Activated CD4-positive, alpha-beta T cell treated with anti-CD3 and anti-CD28 coated beads, Interleukin-2, Interleukin-6, amounts not matched to agents 100 ng/mL and 50 ng/mL, durations not matched to agents 16 hours and 8 hours (primary cell): ENCODE measurements at regions not wholly inside any gene's neighbourhood (a gene's known extent, or its start where the extent isn't known, plus 50 kb on each side); places are given as distances from the start of the nearest gene placed in this dataset.
"Not testable (repeated sequence)": the region's sequence is repeated elsewhere in the genome, so short reads cannot be mapped to it uniquely, and the experiment has no call there.

Experiments used
- DNase-seq: peaks from one replicate; pipeline ENCODE4 v3.0.0-alpha.2; 2020

DNA sequence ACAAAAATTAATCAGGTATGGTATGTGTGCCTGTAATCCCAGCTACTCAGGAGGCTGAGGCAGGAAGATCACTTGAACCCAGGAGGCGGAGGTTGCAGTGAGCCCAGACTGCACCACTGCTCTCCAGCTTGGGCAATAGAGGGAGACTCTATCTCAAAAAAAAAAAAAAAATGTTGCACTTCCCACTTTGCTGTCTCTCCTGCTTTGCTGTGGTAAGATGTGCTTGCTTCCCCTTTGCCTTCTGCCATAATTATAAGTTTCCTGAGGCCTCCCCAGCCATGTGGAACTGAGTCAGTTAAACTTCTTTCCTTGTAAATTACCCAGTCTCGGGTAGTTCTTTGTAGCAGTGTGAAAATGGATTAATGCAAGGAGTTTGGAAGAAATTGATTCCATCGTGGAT lies 120.3 kb upstream of the CFAP20DC start:
- DNase-seq, result not testable (repeated sequence)

DNA sequence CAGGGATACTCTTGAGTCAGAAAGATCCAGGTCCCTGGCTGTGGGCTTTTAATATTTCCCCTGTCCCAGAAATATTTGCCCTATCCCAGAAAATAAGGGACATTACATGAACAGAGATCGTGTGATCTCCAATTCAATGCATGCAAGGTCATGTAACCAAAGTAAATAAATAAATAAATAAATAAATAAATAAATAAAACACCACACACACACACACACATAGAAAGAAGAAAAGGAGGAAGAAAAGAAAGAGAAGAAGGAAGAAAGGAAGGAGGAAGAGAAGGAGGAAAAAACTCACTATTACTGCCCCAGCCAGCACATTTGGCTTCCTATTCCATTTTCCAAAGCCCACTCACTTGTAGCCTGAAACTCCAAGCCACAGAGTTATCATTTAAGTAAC lies 117.9 kb upstream of the CFAP20DC start:
- DNase-seq, result no peak

DNA sequence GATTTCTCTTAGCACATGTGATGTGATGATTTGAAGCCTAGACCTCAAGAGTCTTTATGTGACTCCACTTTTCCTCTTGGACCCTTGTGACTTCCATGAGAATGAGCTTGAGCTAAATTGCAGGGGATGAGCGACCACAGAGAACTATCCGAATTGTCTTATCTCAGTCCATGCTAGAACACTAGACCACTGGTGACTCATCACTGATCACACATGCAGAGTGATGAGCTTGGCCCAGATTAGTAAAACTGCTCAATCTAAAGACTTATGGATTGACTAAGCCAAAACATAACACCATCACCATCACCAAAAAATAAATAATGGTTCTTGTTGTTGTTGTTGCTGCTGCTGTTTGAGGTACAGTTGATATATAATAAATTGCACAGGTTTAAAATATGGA lies 114.1 kb upstream of the CFAP20DC start:
- peak; percentile 4 for DNase-seq

DNA sequence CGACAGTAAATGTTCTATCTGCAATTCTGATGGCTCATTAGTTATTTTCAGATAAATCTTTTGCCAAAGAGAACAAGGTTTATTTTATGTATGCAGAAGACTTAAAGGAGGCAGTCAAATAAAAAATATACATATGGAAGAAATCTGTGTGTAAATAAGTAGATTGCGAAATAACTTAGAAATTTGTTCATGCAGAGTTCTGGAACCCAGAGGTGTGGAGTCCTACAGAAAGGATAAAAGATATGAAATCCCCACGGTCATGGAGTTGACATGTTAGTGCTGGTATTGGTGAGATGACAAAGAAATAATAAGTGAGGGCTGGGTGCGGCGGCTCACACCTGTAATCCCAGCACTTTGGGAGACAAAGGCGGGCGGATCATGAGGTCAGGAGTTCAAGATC lies 111.2 kb upstream of the CFAP20DC start:
- DNase-seq, result no peak

DNA sequence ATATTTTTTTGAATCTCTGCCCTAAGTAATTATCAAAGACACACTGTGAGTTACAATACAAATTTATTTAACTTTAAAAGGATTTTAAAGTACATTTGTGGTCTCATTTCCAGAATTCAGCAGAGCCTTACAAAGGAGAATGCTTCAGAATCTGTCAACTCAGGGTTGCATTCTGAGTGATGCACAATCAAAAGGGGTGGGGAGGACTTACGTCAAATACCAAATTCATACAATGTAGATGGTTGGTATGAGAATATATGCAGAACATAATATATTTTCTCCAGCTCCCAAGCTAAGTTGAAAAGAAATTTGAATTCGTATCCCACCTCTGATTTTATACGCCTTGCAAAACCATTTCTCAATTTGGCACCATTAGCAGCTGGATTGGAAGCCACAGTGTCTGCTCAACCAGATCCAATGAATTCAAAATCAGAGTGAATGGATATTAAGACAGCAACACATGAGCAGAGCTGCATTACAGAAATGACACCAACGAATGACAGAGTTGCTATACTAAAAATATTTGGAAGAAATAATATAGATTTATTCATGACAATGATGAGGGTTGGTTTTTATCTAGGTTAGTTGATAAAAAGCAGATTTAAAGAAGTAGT lies 110.4 kb upstream of the CFAP20DC start:
- DNase-seq, result no peak

DNA sequence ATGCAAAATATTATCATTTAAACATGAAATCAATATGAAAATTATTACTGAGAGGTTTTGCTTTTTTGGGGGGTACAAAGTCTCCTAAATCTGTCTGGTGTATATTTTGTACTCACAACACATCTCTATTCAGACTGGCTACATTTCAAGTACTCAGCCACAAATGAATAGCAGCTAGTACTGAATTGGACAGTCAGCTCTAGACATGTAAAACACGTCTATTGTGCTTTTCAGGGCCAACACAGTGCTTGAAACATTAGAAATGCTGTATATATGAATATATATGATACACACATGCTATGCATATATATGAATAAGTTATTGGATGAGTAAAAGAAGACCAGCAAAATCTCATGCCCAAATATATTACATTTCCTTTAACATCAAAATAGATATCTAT lies 103.8 kb upstream of the CFAP20DC start:
- no peak for DNase-seq

DNA sequence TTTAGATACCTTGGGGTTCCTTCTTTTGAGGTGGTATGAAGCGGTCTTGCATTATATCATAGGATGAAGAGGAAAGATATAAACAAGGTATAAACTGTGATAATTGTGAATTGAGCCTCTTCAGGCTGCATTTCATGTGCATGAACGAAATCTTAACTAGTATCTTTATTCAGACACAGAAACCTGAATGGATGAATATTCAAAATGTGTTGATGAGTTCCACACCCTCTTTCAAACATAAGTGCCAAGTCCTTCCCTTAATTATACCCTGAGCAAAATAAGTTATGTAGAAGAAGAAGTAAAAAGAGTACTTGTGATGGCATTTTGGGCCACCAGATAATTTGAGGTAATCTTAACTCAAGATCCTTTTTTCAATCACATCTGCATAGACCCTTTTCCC lies 103.1 kb upstream of the CFAP20DC start:
- no peak for DNase-seq

DNA sequence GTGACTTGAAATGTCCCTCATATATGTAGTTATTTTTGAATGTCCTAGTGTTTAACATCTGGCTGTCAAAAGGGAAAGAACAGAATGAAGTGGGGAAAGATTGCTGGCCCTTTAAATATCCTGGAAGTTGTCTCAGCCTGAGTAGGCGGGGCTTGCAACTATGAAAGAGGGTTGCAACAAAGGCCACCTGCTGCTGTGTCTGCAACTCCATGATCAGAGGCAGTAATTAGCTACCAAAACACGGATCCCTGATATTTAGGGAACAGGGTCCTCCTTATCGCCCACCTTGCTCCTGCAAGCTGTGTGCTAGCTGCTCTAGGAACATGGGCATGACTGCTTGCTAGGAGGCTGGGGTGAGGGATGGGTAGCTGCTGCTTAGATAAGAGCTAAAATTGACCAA lies 100.2 kb upstream of the CFAP20DC start:
- no peak for DNase-seq

DNA sequence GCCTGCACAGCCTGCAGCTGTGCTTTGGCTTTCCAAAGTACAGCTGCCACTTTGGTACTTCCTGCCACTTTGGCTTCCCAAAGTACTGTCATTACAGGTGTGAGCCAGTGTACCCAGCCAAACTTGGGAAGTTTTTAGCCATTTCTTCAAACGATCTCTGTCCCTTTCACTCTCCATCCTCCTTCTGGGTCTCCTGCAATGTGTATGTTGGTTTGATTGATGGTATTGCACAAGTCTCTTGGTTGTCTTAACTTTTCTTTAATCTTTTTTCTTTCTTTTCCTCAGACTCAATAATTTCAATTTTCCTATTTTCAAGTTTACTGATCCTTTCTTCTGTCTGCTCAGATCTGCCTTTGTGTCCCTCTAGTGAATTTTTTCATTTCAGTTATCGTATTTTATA lies 99.3 kb upstream of the CFAP20DC start:
- DNase-seq, result no peak

DNA sequence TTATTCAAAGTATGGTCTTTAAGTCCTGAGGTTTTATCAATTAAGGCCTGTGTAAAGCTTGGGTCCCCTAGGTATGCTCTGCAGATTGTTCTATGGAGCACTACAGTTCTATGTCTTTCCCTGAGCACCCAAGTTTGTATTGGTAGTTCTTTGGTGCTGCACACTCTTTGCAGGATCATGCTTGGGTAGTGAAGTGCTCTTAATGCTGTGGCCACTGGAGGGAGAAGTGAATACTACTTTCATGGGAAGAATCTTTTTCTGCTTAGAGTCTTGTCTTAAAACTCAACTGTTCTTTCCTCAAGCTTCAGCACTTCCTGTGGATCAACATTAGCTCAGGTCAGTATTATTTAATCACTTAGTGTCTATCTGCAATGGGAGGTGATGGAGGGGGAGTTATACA lies 93.6 kb upstream of the CFAP20DC start:
- DNase-seq, result no peak

DNA sequence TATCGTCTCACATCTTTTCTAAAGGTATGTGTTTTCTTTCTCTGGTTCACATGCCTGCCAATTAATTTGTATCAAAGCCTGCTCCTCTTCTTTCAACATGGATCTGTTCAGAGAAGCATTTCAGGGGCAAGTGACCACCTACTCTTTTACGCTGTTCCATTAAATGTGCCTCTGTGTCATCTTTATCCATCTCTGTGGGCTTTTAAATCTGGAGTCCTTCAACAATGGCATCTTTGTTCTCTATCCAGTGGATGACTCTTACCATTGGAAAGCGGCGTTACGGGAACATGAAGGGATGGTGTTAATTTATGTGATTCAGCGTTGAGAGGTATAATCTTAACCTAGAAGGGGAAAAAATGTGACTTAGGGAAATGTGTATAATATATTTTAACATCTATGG lies 92.7 kb upstream of the CFAP20DC start:
- no peak for DNase-seq

DNA sequence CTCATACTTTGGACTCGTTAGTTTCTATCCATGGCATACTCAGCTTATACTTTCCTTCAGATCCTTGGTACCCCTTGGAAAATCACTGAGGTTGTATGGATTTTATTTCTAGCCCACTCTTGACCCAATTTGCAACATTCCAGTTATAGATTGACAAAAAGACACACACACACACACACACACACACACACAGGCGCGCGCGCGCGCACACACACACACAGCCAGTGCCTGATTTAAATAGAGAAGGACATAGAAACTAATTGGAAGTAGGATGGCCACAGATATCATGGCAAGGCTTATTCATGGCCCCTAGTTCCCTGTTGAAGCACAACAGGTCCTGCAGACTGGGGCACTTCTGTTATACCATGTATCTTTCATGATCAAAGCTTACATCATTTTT lies 89.1 kb upstream of the CFAP20DC start:
- DNase-seq, result no peak

DNA sequence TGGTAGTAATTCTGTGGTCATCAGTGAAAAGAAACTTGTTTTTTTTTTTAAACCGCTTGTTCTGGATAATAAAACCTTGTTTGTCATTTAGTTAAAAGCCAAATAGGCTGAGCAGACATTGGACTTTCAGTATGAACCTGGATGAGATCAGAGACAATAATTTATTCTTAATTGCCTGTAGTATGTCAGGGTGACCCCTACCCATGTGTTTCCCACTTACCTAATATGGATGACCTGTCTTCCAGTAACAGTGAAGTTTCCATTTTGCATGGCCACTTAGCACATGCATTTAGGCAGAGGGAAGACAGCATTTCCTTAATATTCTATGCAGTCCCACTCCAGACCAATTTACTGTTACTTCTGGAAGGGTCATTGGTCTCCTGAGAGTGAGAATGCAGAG lies 87.6 kb upstream of the CFAP20DC start:
- no peak for DNase-seq

DNA sequence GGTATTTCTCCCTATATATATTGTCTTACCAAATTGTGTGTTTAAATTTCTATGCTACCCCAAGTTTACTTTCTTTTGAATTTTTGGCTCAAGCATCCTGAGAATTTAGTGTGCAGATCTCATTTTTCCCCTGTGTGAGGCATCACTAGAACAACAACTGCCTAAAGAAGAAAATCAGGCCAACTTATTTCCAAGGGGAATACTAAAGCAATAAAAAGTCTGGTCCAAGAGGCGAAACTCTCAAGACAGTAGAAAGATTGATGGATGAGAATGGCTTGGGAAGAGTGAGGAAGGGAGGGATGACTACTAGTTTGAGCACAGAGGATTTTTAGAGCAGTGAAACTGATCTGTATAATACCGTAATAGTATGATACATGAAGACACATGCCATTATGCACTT lies 86.3 kb upstream of the CFAP20DC start:
- no peak for DNase-seq

DNA sequence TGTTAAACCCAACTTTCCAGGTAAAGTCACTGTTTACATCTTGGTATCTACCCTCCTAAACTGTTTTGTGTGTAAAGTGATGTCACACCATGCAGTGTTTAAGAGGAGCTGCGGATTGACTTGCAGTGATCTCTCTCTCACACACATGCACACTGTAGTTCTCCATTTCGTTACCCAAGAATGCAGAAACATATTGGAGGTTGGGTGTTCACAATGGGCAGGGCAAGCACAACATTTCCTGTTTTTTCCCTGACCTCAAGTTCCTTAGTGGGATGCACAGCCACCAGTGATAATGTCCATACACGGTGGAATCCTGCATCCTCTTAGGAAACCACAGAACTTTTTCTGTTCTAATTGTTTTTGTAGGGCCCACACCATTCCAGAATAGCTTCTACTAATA lies 85.3 kb upstream of the CFAP20DC start:
- no peak for DNase-seq

DNA sequence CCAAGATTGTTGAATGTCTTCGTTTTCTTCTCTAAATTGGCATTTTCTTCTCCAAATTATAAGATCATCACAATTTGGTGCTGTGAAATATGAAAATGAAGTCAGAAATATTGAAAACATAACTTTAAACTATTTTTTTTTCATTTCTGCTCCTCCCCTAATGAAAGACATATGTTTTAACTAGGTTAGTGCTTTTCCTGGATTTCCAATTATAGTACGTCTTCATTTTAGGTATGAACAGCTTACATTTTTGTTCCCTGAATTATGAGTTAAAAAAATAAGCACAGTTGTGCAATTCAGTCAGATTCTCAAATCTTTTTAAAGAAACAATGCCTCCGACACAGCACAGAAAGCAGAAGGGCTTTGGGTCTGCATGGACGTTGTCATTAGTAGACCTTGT lies 83.5 kb upstream of the CFAP20DC start:
- no peak for DNase-seq

DNA sequence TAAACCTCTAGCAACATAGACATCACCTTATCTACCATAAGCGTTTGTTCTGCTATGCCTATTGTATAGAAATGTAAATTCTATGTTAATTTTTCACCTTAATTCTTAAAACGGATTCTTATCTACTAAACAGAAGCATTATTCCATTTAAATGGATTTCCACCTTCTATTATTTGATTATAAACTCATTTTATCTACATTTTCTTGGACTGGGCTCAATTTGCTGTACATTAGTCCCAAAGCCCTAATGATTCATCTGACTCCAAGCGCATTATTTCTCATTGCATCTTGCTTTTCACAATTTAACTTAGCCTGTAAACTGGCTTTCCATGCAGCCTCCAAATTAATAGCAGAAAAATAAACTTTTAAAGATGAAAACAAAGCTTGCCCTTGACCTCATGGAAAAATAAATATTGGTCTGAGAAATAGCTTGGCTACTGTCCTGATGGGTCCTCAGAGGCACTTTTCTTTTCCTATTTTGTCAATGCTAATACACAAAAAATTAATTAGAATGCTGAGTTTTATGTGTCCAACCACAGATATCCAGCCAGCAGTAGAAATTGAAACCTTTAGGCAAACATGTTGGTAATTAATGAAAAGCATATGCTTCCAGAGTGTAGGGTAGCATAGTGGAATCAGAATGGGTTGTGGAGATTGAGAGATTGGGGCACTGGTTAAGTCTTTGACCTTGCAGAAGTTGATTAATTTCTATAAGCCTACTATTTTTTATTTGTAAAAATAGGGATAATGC lies 81.4 kb upstream of the CFAP20DC start:
- no peak for DNase-seq

DNA sequence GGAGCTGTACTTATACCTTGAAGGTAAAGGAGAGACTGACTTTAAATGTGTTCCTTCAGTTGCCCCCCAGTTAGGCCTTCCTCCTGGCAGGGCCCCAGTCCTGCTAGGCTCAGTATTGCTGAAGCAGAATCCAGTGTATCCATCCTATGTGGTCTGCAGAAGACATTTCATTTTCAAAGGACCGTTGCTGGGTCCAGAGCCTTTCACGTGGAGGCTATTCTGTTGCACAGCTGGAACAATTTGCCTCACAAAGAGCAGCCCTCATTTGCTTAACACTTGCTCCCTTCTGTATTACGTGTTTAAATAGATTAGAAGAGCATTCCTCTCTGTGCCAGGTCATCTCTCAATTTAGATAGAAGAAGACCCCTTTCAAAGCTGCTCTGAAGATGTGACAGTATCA lies 78.9 kb upstream of the CFAP20DC start:
- DNase-seq, result no peak

DNA sequence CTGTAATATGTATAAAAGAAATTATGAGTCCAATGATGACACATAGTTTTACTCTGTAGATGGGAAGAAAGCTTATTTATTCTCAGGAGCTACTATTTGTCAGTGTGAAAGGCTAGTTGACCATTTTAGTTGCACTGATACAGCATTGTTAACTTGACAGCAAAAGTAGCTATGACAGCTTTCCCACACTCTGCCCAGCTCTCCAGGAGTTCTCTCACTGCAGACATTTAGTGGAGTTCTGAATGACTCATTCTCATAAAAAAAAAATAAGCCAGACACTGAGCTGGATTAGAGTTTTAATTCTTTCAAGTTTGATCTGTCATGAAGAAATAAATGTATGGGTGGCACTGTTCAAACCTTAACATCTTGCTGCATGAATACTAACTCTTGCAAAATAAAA lies 77.2 kb upstream of the CFAP20DC start:
- no peak for DNase-seq

DNA sequence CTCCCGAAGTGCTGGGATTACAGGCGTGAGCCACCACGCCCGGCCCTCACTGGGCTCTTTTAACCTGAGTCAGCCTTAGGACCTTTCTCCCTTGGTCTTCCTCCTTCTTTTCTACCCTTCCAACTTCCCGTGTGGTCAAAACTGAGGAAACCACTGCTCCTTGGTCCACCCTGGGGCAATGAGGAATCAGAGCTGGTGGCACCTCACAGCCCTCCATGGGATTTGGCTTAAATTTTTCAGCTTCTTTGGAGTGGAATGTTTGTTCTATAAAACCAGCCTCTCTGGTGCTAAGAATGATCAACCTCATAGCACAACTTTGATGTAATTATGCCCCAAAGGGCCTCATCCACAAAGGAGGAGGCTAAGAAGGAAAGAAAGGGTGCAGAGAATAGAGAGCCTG lies 76.6 kb upstream of the CFAP20DC start:
- DNase-seq, result no peak

DNA sequence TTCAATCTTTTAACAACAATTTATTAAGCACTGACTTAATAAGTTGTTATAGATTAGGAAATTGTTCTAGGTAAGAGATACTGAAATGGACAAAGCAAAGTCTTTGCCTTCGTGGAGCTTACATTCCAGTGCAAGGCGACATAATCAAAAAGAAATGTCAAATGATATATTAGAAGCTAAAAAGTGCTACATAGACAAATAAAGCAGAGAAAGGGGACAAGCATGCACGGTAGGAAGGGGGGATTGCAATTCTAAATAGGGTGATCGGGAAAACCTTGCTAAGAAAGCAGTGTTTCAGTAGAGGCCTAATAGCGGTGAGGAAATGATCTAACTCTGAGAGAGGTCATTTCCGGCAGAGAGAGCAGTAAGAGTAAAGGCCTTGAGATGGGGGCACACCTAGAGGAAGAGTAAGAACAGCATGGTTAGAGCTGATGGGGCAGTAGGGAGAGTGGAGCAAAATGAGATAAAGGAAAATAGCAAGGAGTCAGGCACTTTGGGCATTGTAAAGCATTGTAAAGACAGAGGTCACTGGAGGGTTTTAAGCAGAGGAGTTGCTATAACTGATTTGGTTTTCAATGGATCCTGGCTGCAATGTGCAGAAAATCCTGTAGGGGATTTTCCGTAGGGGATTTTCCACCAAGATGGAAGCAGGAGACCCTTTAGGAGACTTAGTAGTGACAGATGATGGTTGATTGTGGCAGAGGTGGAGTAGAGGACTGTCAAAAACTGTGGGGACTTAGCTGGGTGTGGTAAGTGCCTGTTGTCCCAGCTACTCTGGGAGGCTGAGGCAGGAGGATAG lies 71.7 kb upstream of the CFAP20DC start:
- no peak for DNase-seq

DNA sequence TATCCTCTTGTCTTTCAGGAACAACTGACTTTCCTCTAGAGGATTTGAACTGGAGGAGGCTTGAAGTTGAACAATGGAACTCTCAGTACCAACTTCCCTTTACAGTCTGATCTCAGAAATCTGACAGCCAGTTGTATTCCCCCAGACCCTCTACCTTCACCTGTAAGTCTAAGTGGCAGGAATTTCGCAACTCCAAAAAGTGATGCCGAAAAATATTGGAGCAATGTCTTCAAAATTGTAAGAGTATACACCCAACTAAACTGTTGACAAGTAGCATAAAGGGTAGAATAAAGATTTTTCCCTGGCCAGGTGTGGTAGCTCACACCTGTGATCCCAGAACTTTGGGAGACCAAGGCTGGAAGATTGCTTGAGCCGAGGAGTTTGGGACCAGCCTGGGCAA lies 69.1 kb upstream of the CFAP20DC start:
- no peak for DNase-seq

DNA sequence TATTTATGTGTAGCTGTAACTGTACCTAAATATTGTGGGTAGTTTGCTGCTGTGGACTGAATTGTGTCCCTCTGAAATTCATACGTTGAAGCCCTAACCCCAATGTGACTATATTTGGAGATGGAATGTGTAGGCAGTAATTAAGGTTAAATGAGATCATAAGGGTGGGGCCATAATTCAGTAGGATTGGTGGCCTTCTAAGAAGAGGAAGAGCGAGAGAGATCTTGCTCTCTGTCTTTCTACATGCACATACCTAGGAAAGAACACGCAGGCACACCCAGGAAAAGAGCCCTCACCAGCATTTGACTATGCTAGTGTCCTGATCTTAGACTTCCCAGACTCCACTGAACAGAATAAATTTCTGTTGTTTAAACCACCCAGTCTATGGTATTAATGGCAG lies 67.6 kb upstream of the CFAP20DC start:
- DNase-seq, result no peak

DNA sequence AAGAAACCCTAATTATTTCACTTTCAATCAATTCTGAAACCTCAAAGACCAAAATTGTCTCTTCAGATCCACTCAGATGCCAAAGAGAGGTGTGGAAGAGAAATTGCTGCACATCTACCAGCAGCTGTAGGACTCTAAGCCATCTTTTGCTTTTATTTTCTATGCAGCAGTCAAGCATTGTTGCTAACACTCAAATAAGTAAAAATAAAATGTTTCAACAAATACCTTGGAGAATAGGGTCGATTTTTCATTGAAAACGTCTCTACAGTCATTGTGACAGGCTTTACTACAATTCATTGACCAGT lies 66.4 kb upstream of the CFAP20DC start:
- no peak for DNase-seq
